ENCODE measurements at regions not wholly inside any gene's neighbourhood (a gene's known extent, or its start where the extent isn't known, plus 50 kb on each side); places are given as distances from the start of the nearest gene placed in this dataset.

DNA sequence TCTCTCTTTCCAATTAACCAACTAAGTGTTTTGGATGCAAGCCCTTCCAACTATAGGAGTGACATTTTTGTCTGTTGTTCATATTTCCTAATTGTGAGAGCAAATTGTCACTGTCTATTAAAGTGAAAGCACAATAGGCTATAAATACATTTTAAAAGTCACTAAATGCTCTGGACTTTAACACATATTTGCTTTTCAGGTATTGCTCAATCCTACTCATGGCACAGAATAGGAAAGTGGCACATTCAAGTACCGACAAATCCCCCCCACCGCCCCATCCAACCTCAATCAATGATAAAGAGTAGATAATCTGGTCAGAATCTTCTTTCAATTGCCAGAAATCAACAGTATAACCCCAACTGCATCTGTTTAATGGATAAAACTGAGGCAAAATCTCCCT lies 419.8 kb downstream of the PLK2 start:
- TF ChIP-seq, protein P1, sequence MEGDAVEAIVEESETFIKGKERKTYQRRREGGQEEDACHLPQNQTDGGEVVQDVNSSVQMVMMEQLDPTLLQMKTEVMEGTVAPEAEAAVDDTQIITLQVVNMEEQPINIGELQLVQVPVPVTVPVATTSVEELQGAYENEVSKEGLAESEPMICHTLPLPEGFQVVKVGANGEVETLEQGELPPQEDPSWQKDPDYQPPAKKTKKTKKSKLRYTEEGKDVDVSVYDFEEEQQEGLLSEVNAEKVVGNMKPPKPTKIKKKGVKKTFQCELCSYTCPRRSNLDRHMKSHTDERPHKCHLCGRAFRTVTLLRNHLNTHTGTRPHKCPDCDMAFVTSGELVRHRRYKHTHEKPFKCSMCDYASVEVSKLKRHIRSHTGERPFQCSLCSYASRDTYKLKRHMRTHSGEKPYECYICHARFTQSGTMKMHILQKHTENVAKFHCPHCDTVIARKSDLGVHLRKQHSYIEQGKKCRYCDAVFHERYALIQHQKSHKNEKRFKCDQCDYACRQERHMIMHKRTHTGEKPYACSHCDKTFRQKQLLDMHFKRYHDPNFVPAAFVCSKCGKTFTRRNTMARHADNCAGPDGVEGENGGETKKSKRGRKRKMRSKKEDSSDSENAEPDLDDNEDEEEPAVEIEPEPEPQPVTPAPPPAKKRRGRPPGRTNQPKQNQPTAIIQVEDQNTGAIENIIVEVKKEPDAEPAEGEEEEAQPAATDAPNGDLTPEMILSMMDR (IDR thresholded peaks at IDR 0.05; ENCODE audit: insufficient read depth, low read depth, low read length): no peak
- no peak for TF ChIP-seq EZH2 (IDR thresholded peaks at IDR 0.05; ENCODE audit: insufficient read depth, low read length)
